HG02884 (cell line): ENCODE measurements at regions not wholly inside any gene's neighbourhood (a gene's known extent, or its start where the extent isn't known, plus 50 kb on each side); places are given as distances from the start of the nearest gene placed in this dataset.
"Not testable (repeated sequence)": the region's sequence is repeated elsewhere in the genome, so short reads cannot be mapped to it uniquely, and the experiment has no call there.

Experiments
- ATAC-seq: cut with Tn5 transposase; IDR thresholded peaks from one replicate; pipeline ENCODE4 v1.9.1; 2021; ENCODE audit warnings: mild to moderate bottlenecking, moderate library complexity; ENCODE audit not compliant: unreplicated experiment

GRCh38 chr14:70269582-70269981 lies 80.8 kb upstream of the SLC8A3 start:
- ATAC-seq: no peak

GRCh38 chr14:70268760-70269159 lies 80.0 kb upstream of the SLC8A3 start:
- ATAC-seq: no peak

GRCh38 chr14:70266157-70266556 lies 77.4 kb upstream of the SLC8A3 start:
- no peak for ATAC-seq

- no peak for ATAC-seq
Measured at GRCh38 chr14:70265422-70265821, 76.7 kb upstream of the SLC8A3 start.

- ATAC-seq: no peak
Measured at GRCh38 chr14:70259420-70259819, 70.7 kb upstream of the SLC8A3 start.

- ATAC-seq: no peak
Measured at GRCh38 chr14:70257526-70257925, 68.8 kb upstream of the SLC8A3 start.

GRCh38 chr14:70256601-70257000 lies 67.8 kb upstream of the SLC8A3 start:
- ATAC-seq: no peak

GRCh38 chr14:70255071-70256057 lies 66.6 kb upstream of the SLC8A3 start:
- not testable (repeated sequence) for ATAC-seq

GRCh38 chr14:70254476-70254961 lies 65.8 kb upstream of the SLC8A3 start:
- ATAC-seq: peak; percentile 62

- not testable (repeated sequence) for ATAC-seq
Measured at GRCh38 chr14:70253547-70253946, 64.8 kb upstream of the SLC8A3 start.

GRCh38 chr14:70245026-70245425 lies 56.3 kb upstream of the SLC8A3 start:
- no peak for ATAC-seq

GRCh38 chr14:70239802-70240201 lies 51.1 kb upstream of the SLC8A3 start:
- peak; percentile 78 for ATAC-seq

- ATAC-seq: not testable (repeated sequence)
Measured at GRCh38 chr14:70238635-70239034, 49.9 kb upstream of the SLC8A3 start.
